Mesodermal cell (in vitro differentiated cells): ENCODE measurements at regions not wholly inside any gene's neighbourhood (a gene's known extent, or its start where the extent isn't known, plus 50 kb on each side); places are given as distances from the start of the nearest gene placed in this dataset.
A peak's percentile ranks its signal among the peaks of the same experiment; 100 is the strongest.

Experiments
- H3K27ac ChIP-seq: 2 replicates; pipeline ENCODE4 v1.7.0; 2013; ENCODE audit warnings: mild to moderate bottlenecking, low read depth, low read length, moderate library complexity; ENCODE audit not compliant: severe bottlenecking
- H3K36me3 ChIP-seq: 2 replicates; pipeline ENCODE4 v1.7.1; 2013; ENCODE audit warnings: mild to moderate bottlenecking, low read length, moderate library complexity; ENCODE audit not compliant: control insufficient read depth, insufficient read depth
- H3K4me1 ChIP-seq: one replicate; pipeline ENCODE4 v1.7.1; 2013; ENCODE audit warnings: mild to moderate bottlenecking, low read length; ENCODE audit not compliant: insufficient read depth, control insufficient read depth, poor library complexity, severe bottlenecking
- H3K4me3 ChIP-seq: 2 replicates; pipeline ENCODE4 v1.7.0; 2013; ENCODE audit warnings: low read length, control low read depth, mild to moderate bottlenecking; ENCODE audit not compliant: insufficient read depth, poor library complexity, severe bottlenecking; ENCODE audit errors: extremely low read depth
- H3K9me3 ChIP-seq: 2 replicates; pipeline ENCODE4 v1.7.1; 2013; ENCODE audit warnings: mild to moderate bottlenecking, low read length, moderate library complexity; ENCODE audit not compliant: control insufficient read depth
- WGBS, 2 experiments: methylation state at CpG; one replicate each; pipeline ENCODE4 v1.1.5; 2013; ENCODE audit warnings: missing lambda C conversion rate in 2 of 2; ENCODE audit not compliant: insufficient coverage in 2 of 2; 5-methylcytosine and 5-hydroxymethylcytosine counted together

DNA sequence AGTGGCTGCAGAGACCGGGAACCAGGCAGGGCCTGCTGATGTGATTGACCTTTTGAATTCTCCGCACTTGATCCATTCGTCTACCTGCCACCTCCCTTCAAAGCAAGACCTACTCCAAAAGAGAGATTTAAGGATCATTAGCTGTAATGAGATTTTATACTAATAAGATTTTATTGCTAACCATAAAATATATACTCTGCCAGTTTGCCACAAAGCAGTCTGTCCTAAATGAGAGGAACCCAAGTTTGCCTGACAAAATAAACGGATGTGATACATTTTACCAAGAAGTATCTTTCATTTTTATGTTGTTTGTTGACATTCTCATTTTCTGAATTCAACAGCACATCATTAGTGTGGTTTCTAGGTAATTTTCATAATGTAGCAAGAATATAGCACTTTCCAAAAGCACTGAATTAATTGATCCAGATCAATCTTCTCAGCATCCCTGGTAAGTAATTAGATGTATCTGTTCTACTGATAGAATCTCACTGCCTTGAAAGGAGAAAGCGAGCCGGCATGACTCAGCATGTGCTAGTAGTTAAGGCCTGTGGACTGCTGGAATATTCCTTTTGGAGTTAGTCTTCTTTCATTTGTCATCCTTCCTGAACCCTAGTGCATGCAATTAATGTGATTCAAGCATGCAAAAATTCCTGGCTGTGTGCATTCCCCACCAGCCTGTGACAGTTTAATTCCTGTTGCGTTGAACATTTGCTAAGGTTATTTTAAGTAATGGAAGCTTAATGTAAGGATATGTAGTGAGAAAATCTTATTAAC, 128.5 kb downstream of the ARL6IP6 start:
- no peaks in the 10 kb centered on the region for H3K4me1 ChIP-seq
- H3K9me3 ChIP-seq = no peaks in the 10 kb centered on the region
- WGBS, 2 experiments = 77 to 90% methylated on average over 2 to 3 of the region's 7 CpGs
- H3K36me3 ChIP-seq = no peaks in the 10 kb centered on the region
- peak overlapping the region; percentile 33 for H3K27ac ChIP-seq
- no peak overlapping the region for H3K4me3 ChIP-seq

DNA sequence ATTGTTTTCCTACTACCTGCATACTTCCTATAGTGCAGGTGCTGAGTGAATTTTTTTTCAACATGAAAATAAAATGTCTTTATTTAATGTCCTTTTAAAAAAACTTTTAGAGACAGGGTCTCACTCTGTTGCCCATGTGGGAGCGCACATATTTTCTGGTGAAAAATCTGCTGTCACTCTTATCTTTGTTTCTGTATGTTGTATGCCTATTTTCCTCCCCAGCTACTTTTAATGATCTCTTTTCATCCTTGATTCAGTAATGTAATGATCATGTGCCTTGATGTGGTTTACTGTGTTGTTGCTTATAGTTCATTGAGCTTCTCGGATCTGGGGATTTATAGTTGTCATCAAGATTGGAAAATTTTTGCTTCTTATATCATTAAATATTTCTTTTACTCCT, 117.3 kb downstream of the ARL6IP6 start:
- H3K4me1 ChIP-seq = no peaks in the 10 kb centered on the region
- no peaks in the 10 kb centered on the region for H3K36me3 ChIP-seq
- no peak overlapping the region for H3K27ac ChIP-seq
- H3K4me3 ChIP-seq = no peak overlapping the region
- 100% methylated on average over 1 of the region's 2 CpGs; no CpG with 5 or more reads in 1 of the 2 experiments for WGBS, 2 experiments
- H3K9me3 ChIP-seq = no peaks in the 10 kb centered on the region

DNA sequence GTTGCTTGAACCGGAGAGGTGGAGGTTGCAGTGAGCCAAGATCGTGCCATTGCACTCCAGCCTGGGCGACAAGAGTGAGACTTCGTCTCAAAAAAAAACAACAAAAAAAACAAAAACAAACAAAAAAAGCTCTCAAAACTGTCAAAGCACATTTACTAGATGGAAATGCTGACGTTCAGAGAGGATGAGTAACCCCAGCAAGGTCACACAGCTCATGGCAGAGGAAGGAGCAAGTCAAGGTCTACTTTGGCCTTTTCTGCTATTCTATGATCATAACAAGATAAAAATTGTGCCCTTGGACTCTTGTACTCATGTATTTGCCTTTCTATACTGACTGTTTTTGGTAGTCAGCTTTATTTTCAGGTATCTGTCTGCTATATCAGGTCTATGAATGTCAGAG, 109.5 kb downstream of the ARL6IP6 start:
- 100% methylated on average over 1 of the region's 5 CpGs; no CpG with 5 or more reads in 1 of the 2 experiments for WGBS, 2 experiments
- Histone ChIP-seq H3K4me1 (peaks cover 6% of the 10 kb centered on the region), H3K4me3 (no peak overlapping the region), H3K27ac (no peak overlapping the region), H3K36me3 (no peaks in the 10 kb centered on the region), H3K9me3 (no peaks in the 10 kb centered on the region)

DNA sequence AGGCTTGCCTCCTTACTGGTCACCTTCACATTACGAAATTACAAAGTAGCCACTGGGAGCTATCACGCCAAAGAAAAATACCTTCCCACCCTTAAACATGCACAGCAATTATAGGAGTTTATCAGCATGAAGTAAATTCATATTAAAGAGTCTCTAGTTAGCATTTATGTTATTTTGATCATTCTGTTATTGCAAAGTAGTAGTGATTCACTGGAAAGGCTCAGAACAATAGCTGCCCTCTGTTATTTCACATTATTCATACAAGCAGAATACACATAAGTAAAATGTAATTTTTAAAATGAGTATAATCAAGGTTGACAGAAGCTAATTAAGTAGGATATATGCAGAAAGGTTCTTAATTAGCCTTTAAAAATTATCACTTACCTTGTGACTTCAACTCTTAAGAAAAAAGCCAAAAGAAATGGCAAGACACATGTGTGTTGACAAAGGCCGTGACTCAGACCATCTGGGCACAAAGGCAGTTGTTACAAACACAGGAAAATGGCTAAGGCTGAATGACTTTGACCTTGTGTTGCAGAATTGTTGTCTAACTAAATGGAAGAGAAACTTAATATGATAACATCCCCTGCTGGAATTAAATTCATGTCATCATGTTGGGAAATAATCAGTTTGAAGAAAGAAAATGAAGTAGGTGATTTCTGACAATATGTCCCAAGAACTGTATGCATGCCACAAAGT, 108.3 kb downstream of the ARL6IP6 start:
- no peaks in the 10 kb centered on the region for H3K9me3 ChIP-seq
- H3K27ac ChIP-seq = no peak overlapping the region
- H3K4me1 ChIP-seq = peaks cover 6% of the 10 kb centered on the region
- WGBS, 2 experiments = 83 to 100% methylated on average over 1 of the region's 3 CpGs
- H3K36me3 ChIP-seq = no peaks in the 10 kb centered on the region
- no peak overlapping the region for H3K4me3 ChIP-seq

DNA sequence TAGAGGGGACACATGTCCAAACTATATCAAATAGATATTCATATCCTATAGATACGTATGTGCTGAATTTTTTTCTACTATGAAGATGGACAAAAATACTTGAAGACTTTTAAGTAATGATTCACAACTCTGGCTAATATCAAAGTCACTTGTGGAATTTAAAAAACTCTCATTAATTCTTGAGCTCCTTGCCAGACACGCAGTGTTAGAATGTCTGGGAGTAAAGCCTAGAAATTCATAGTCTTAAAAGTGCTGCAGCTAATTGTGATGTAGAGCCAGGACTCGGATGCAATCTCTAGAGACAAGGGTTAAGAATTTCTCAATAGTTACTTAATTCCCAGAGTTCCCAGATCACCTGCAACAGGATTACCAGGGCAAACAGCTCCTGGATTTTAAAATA, 107.4 kb downstream of the ARL6IP6 start:
- Histone ChIP-seq H3K4me1 (peaks cover 6% of the 10 kb centered on the region), H3K4me3 (no peak overlapping the region), H3K27ac (peak overlapping the region; percentile 50), H3K9me3 (no peaks in the 10 kb centered on the region), H3K36me3 (no peaks in the 10 kb centered on the region)
- 73 to 80% methylated on average over 1 to 2 of the region's 3 CpGs for WGBS, 2 experiments

DNA sequence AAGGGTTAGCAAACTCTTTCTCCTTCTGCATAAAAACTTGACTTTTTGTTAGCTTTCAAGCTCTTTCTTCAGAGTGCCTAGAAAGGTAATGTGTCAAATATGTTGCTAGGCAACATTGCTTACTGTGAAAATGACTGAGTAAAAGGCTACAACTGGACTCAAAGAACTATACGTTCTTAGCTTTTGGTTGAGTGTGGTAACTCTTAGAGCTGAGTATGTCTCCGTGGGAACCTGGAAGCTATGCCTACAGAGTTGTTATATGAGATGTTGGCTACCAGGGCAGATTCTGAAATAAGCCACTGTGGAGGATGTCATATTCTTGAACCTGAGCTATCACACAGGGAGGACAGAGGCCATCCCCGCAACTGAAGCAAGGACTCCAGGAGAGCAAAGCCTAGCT, 105.5 kb downstream of the ARL6IP6 start:
- H3K36me3 ChIP-seq = no peaks in the 10 kb centered on the region

DNA sequence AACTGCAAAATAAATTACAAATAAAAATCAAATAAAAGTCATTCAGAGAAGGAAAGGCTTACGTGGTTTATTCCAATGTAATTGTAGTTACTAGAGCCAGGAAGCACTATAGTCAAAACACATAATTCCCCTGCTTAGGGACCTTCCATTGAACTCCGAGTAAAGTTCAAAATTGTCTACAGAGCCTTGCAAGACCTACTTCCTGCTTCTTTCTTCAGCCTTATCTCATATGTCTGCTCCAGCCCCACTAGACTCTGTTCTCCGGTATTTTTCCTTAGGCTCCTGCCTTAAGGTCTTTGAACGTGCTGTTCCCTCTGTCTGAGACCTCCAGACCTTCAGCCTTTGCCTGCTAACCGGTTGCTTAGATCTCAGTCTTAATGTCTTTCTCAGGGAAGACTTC, 104.3 kb downstream of the ARL6IP6 start:
- Histone ChIP-seq H3K4me1 (peaks cover 6% of the 10 kb centered on the region), H3K9me3 (no peaks in the 10 kb centered on the region), H3K4me3 (no peak overlapping the region), H3K27ac (peak overlapping the region; percentile 17), H3K36me3 (no peaks in the 10 kb centered on the region)
- WGBS, 2 experiments = 71 to 82% methylated on average over 3 to 4 of the region's 5 CpGs

More for the DNA sequence above, 105.5 kb downstream of the ARL6IP6 start:
- no peak overlapping the region for H3K27ac ChIP-seq
- H3K9me3 ChIP-seq = no peaks in the 10 kb centered on the region
- no peak overlapping the region for H3K4me3 ChIP-seq
- peaks cover 6% of the 10 kb centered on the region for H3K4me1 ChIP-seq
- WGBS, 2 experiments = 27 to 90% methylated on average over 1 to 2 of the region's 3 CpGs

DNA sequence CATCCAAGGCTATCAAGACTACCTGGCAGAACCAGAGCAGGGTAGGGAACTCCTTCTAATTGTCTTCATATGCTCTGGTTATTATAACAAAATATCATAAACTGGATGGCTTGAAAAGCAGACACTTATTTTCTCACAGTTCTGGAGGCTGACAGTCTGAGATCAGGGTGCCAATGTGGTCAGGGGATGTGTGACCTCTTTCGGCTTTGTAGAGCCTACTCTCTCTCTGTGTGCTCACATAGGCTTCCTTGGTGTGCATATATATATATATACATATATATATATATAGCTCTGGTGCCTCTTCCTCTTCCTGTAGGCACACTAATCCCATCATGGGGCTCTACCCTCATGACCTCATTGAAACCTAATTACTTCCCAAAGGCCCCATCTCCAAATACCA, 101.6 kb downstream of the ARL6IP6 start:
- H3K4me1 ChIP-seq = no peaks in the 10 kb centered on the region
- no peak overlapping the region for H3K4me3 ChIP-seq
- WGBS, 2 experiments = no CpG with 5 or more reads among the region's 1 CpG
- no peaks in the 10 kb centered on the region for H3K9me3 ChIP-seq
- H3K27ac ChIP-seq = no peak overlapping the region
- no peaks in the 10 kb centered on the region for H3K36me3 ChIP-seq

DNA sequence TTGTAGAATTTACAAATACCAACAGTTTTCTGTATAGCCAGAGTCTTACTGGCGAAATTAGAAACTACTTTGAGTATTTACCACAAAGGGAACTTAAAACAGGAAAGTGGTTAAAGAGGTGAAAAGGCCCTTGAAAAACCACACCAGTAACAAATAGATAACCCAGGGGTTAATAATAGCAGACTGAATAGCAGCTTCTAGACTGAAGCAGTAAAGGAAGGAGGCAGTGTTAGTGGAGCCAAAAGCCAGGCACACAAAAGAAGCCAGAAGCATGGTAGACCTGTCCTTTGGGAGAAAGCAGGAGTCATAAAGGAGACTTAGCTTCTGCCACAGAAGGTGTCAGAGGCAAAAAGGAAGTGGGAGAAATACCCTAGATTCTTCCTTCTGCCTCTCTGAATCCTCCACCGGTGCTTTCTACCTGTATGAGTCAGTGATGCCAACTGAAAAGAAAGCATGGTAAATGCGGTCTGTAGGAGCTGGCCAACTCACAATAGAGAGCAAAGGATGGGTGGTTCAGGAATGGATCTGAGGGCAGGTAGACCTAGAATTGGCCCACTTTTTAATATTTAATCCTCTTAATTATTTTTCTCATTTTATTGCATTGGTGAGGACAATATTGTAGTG, 97.3 kb downstream of the ARL6IP6 start:
- H3K27ac ChIP-seq = no peak overlapping the region
- H3K9me3 ChIP-seq = no peaks in the 10 kb centered on the region
- no peak overlapping the region for H3K4me3 ChIP-seq
- no peaks in the 10 kb centered on the region for H3K36me3 ChIP-seq
- 83% methylated on average over 1 of the region's 3 CpGs; no CpG with 5 or more reads in 1 of the 2 experiments for WGBS, 2 experiments
- no peaks in the 10 kb centered on the region for H3K4me1 ChIP-seq

DNA sequence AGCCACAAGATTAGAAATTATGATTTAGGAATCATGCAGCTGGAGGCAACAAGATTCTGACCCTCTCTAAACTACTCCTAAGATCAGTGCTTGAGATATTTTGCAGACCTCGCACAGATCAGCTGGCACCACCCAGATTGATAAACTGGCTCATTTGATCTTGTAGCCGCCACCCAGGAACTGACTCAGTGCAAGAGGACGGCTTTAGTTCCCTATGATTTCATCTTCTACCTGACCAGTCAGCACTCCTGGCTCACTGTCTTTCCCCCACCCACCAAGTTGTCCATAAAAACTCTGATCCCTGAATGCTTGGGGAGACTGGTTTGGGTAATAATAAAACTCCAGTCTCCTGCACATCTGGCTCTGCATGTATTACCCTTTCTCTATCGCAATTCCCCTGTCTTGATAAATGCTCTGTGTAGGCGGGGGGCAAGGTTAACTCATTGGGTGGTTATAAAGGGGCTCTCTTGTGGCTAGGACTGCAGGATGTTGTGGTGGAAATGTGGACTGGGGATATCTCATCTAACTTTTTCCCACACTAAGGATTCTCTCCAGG, 96.1 kb downstream of the ARL6IP6 start:
- no peak overlapping the region for H3K27ac ChIP-seq
- no peaks in the 10 kb centered on the region for H3K4me1 ChIP-seq
- no peaks in the 10 kb centered on the region for H3K36me3 ChIP-seq
- 91% methylated on average over 3 of the region's 5 CpGs for WGBS, 2 experiments
- H3K9me3 ChIP-seq = no peaks in the 10 kb centered on the region
- no peak overlapping the region for H3K4me3 ChIP-seq
